Transverse colon (tissue), 3 donors: ENCODE measurements at regions not wholly inside any gene's neighbourhood (a gene's known extent, or its start where the extent isn't known, plus 50 kb on each side); places are given as distances from the start of the nearest gene placed in this dataset.
"Not testable (repeated sequence)": the region's sequence is repeated elsewhere in the genome, so short reads cannot be mapped to it uniquely, and the experiment has no call there.

Experiments used
- CTCF ChIP-seq, 5 experiments: fragments of 200-600 bp in 3 of 5; fragments of 450-650 bp in 2 of 5; sonication (generic) in 3 of 5; IDR thresholded peaks; 1 replicate in 2 of 5; 2 replicates in 3 of 5; pipeline ENCODE4 v1.5.1; 2016 to 2017; ENCODE audit warnings: antibody characterized with exemption in 5 of 5, inconsistent platforms in 3 of 5, mild to moderate bottlenecking in 2 of 5, moderate library complexity in 1 of 5
- POLR2A ChIP-seq: fragments of 450-650 bp; IDR thresholded peaks from one replicate; pipeline ENCODE4 v1.6.1; 2016; ENCODE audit warnings: antibody characterized with exemption, mild to moderate bottlenecking, moderate library complexity

GRCh38 chr1:30517666-30518065 is 205.7 kb downstream of the MATN1 start:
- TF ChIP-seq POLR2A; CTCF (IDR thresholded peaks at IDR 0.05): not testable (repeated sequence)
